ENCODE measurements at regions not wholly inside any gene's neighbourhood (a gene's known extent, or its start where the extent isn't known, plus 50 kb on each side); places are given as distances from the start of the nearest gene placed in this dataset.
A peak's percentile ranks its signal among the peaks of the same experiment; 100 is the strongest.

- no peaks in the 10 kb centered on the region for H4K20me1 ChIP-seq (ENCODE audit: low read length)
- BruUV-seq (replicated peaks): no TSS peak
- H2AFZ ChIP-seq (ENCODE audit: low read length): peak overlapping the region; percentile 48; the same call in 1 of the 2 replicates
- H3K9ac ChIP-seq (ENCODE audit: low read length): no peak overlapping the region
- no peaks in the 10 kb centered on the region for H3K9me3 ChIP-seq (ENCODE audit: low read length)
- POLR2A ChIA-PET (ENCODE audit: unreplicated experiment): no interaction called here
- H3K4me1 ChIP-seq (ENCODE audit: insufficient read depth, low read length): peaks cover 13% of the 10 kb centered on the region
- H3K79me2 ChIP-seq (ENCODE audit: low read length): no peaks in the 10 kb centered on the region
- DNase-seq (no peak), ATAC-seq (peak; percentile 31; the same call in 1 of the 2 replicates)
- no peak overlapping the region for H3K4me3 ChIP-seq (ENCODE audit: low read length)
- no peaks in the 10 kb centered on the region for H3K27me3 ChIP-seq (ENCODE audit: low read length)
- no peaks in the 10 kb centered on the region for H3K9me2 ChIP-seq (replicated peaks; ENCODE audit: low read length)
- peak overlapping the region; percentile 42 for H3K27ac ChIP-seq (ENCODE audit: low read length)
- TF ChIP-seq EZH2 (IDR thresholded peaks at IDR 0.05; ENCODE audit: low read length, unreplicated experiment): no peak
- no peak for TF ChIP-seq CTCF (conservative IDR thresholded peaks at IDR 0.05; ENCODE audit: low read depth, low read length)
- no peak for TF ChIP-seq EZH2phosphoT487 (IDR thresholded peaks at IDR 0.05; ENCODE audit: borderline replicate concordance, low read length)
- H3F3A ChIP-seq (ENCODE audit: low read length, unreplicated experiment): no peaks in the 10 kb centered on the region
- CTCF ChIA-PET: no interaction called here
- no peak overlapping the region for H3K4me2 ChIP-seq (ENCODE audit: low read length)
- no peaks in the 10 kb centered on the region for H3K36me3 ChIP-seq (ENCODE audit: low read depth, low read length)
- intact Hi-C loops (cut with micrococcal nuclease): no loop called here
Observed at GRCh38 chr12:115149279-115149678, 465.3 kb upstream of the TBX3 start.

GRCh38 chr12:115147916-115148315 lies 463.9 kb upstream of the TBX3 start:
- BruUV-seq (replicated peaks): no TSS peak
- Histone ChIP-seq H3K27ac (ENCODE audit: low read length) (no peak overlapping the region), H3F3A (ENCODE audit: low read length, unreplicated experiment) (no peaks in the 10 kb centered on the region), H2AFZ (ENCODE audit: low read length) (no peak overlapping the region), H3K79me2 (ENCODE audit: low read length) (no peaks in the 10 kb centered on the region), H3K36me3 (ENCODE audit: low read depth, low read length) (no peaks in the 10 kb centered on the region), H3K9me3 (ENCODE audit: low read length) (no peaks in the 10 kb centered on the region), H3K27me3 (ENCODE audit: low read length) (no peaks in the 10 kb centered on the region), H3K9ac (ENCODE audit: low read length) (no peak overlapping the region), H3K4me1 (ENCODE audit: insufficient read depth, low read length) (peaks cover 13% of the 10 kb centered on the region), H3K4me3 (ENCODE audit: low read length) (no peak overlapping the region), H3K4me2 (ENCODE audit: low read length) (no peak overlapping the region), H4K20me1 (ENCODE audit: low read length) (no peaks in the 10 kb centered on the region), H3K9me2 (replicated peaks; ENCODE audit: low read length) (no peaks in the 10 kb centered on the region)
- DNase-seq (no peak), ATAC-seq (no peak)
- POLR2A ChIA-PET (ENCODE audit: unreplicated experiment): no interaction called here
- CTCF ChIA-PET: no interaction called here
- TF ChIP-seq EZH2phosphoT487 (IDR thresholded peaks at IDR 0.05; ENCODE audit: borderline replicate concordance, low read length): no peak
- no peak for TF ChIP-seq CTCF (conservative IDR thresholded peaks at IDR 0.05; ENCODE audit: low read depth, low read length)
- TF ChIP-seq EZH2 (IDR thresholded peaks at IDR 0.05; ENCODE audit: low read length, unreplicated experiment): no peak
- intact Hi-C loops (cut with micrococcal nuclease): no loop called here

GRCh38 chr12:115146453-115146852 lies 462.5 kb upstream of the TBX3 start:
- Histone ChIP-seq H3K4me2 (ENCODE audit: low read length) (no peak overlapping the region), H3K27me3 (ENCODE audit: low read length) (no peaks in the 10 kb centered on the region), H3K9me2 (replicated peaks; ENCODE audit: low read length) (0 out of 2 replicates have a peak, but pooled peaks cover 5% of the 10 kb centered on the region), H3F3A (ENCODE audit: low read length, unreplicated experiment) (no peaks in the 10 kb centered on the region), H3K9ac (ENCODE audit: low read length) (no peak overlapping the region), H2AFZ (ENCODE audit: low read length) (no peak overlapping the region), H3K9me3 (ENCODE audit: low read length) (no peaks in the 10 kb centered on the region), H3K36me3 (ENCODE audit: low read depth, low read length) (no peaks in the 10 kb centered on the region), H3K79me2 (ENCODE audit: low read length) (no peaks in the 10 kb centered on the region), H3K27ac (ENCODE audit: low read length) (no peak overlapping the region), H3K4me1 (ENCODE audit: insufficient read depth, low read length) (peaks cover 13% of the 10 kb centered on the region), H3K4me3 (ENCODE audit: low read length) (no peak overlapping the region), H4K20me1 (ENCODE audit: low read length) (no peaks in the 10 kb centered on the region)
- no peak for ATAC-seq
- ChIA-PET CTCF (interaction anchor here (0.5 kb wide), 1 partner anchor 612 kb away, joined by 4 read pairs; no protein-coding TSS in a partner anchor), POLR2A (ENCODE audit: unreplicated experiment) (no interaction called here)
- no peak for DNase-seq
- intact Hi-C loops (cut with micrococcal nuclease): no loop called here
- BruUV-seq (replicated peaks): no TSS peak
- TF ChIP-seq EZH2 (IDR thresholded peaks at IDR 0.05; ENCODE audit: low read length, unreplicated experiment) (no peak), CTCF (conservative IDR thresholded peaks at IDR 0.05; ENCODE audit: low read depth, low read length) (no peak), EZH2phosphoT487 (IDR thresholded peaks at IDR 0.05; ENCODE audit: borderline replicate concordance, low read length) (no peak)
